CD4-positive, alpha-beta T cell (primary cell): ENCODE measurements at regions not wholly inside any gene's neighbourhood (a gene's known extent, or its start where the extent isn't known, plus 50 kb on each side); places are given as distances from the start of the nearest gene placed in this dataset.

Source experiments
- ATAC-seq: fragments of 200-7000 bp; cut with Tn5 transposase; one replicate; pipeline ENCODE4 v1.10.0; 2022; ENCODE audit warnings: mild to moderate bottlenecking; ENCODE audit not compliant: poor library complexity
- CTCF ChIA-PET: fragments of 350-600 bp; sonication (Branson Sonifier 250); formaldehyde crosslinking; loops from one replicate; lab custom pipeline; 2021; ENCODE audit warnings: antibody characterized with exemption, inconsistent platforms; lab: Charles Lee
- POLR2A ChIA-PET: fragments of 350-600 bp; sonication (Branson Sonifier 250); formaldehyde crosslinking; loops from one replicate; lab custom pipeline; 2021; ENCODE audit warnings: antibody characterized with exemption, inconsistent platforms; lab: Charles Lee
- DNase-seq, 14 experiments: peaks; one replicate each; pipeline ENCODE4 v3.0.0-alpha.2; 2013 to 2020; ENCODE audit warnings: mixed read lengths in 2 of 14
- H3K27ac ChIP-seq, 2 donors: one replicate each; pipeline versions ENCODE4 v1.5.1 to v1.7.0; 2013; ENCODE audit warnings: low read length in 2 of 2, low read depth in 1 of 2, mild to moderate bottlenecking in 1 of 2
- H3K27me3 ChIP-seq, 2 experiments: 1 replicate in 1 of 2; 2 replicates in 1 of 2; pipeline versions ENCODE4 v1.6.1 to v1.7.0; 2013; ENCODE audit warnings: low read length in 2 of 2, control low read depth in 1 of 2, mild to moderate bottlenecking in 1 of 2, moderate library complexity in 1 of 2; ENCODE audit not compliant: insufficient read depth in 2 of 2, control insufficient read depth in 1 of 2
- H3K36me3 ChIP-seq: one replicate; pipeline ENCODE4 v1.6.1; 2013; ENCODE audit warnings: low read length, control low read depth; ENCODE audit not compliant: insufficient read depth
- H3K4me1 ChIP-seq: one replicate; pipeline ENCODE4 v1.6.1; 2013; ENCODE audit warnings: low read length, control low read depth; ENCODE audit not compliant: insufficient read depth
- H3K4me3 ChIP-seq: one replicate; pipeline ENCODE4 v1.5.1; 2013; ENCODE audit warnings: mild to moderate bottlenecking, low read length, moderate library complexity
- H3K9me3 ChIP-seq, 2 experiments: 1 replicate in 1 of 2; 2 replicates in 1 of 2; pipeline versions ENCODE4 v1.6.1 to v1.7.0; 2013; ENCODE audit warnings: low read length in 2 of 2, mild to moderate bottlenecking in 2 of 2, control low read depth in 1 of 2, moderate library complexity in 1 of 2; ENCODE audit not compliant: control insufficient read depth in 1 of 2, insufficient read depth in 1 of 2
- H3K27ac Mint-ChIP-seq: one replicate; pipeline ENCODE4 v1.8.0; 2020; ENCODE audit warnings: mixed read lengths
- H3K27me3 Mint-ChIP-seq: one replicate; pipeline ENCODE4 v1.8.0; 2021; ENCODE audit warnings: mixed read lengths
- H3K36me3 Mint-ChIP-seq: one replicate; pipeline ENCODE4 v1.8.0; 2021; ENCODE audit warnings: low read depth, mixed read lengths
- H3K4me1 Mint-ChIP-seq: one replicate; pipeline ENCODE4 v1.8.0; 2021; ENCODE audit warnings: low read depth, mixed read lengths
- H3K4me3 Mint-ChIP-seq: one replicate; pipeline ENCODE4 v1.8.0; 2020; ENCODE audit warnings: mild to moderate bottlenecking, mixed read lengths
- H3K9me3 Mint-ChIP-seq: one replicate; pipeline ENCODE4 v1.8.0; 2020; ENCODE audit warnings: mixed read lengths
- CTCF ChIP-seq: fragments of 200-600 bp; IDR thresholded peaks from one replicate; pipeline ENCODE4 v1.8.0; 2022; ENCODE audit warnings: antibody characterized with exemption, mild to moderate bottlenecking
- intact Hi-C, 2 experiments: fragments of 100-400 bp; cut with DNase I in 1 of 2; cut with micrococcal nuclease in 1 of 2; formaldehyde crosslinking; loops; one replicate each; pipeline versions ENCODE4 v1.15.1 to v1.9.0; 2023 to 2025; cut with DNase I, micrococcal nuclease

- H3K36me3 ChIP-seq: peaks cover 75% of the 10 kb centered on the region
Observed at GRCh38 chr15:25093455-25094029, 138.8 kb downstream of the SNRPN start.

GRCh38 chr15:25094066-25094465 is 139.3 kb downstream of the SNRPN start:
- Mint-ChIP-seq H3K36me3 (peaks cover 99% of the 10 kb centered on the region), H3K27ac (no peak overlapping the region), H3K9me3 (peaks cover 26% of the 10 kb centered on the region), H3K27me3 (no peaks in the 10 kb centered on the region), H3K4me1 (no peaks in the 10 kb centered on the region), H3K4me3 (no peak overlapping the region)
- Histone ChIP-seq H3K4me1 (no peaks in the 10 kb centered on the region), H3K9me3 (peaks cover 45 to 92% of the 10 kb centered on the region in 2 experiments), H3K4me3 (no peak overlapping the region), H3K36me3 (peaks cover 78% of the 10 kb centered on the region), H3K27me3 (no peaks in the 10 kb centered on the region), H3K27ac (no peak overlapping the region)
- ChIA-PET CTCF (no interaction called here), POLR2A (no interaction called here)
- TF ChIP-seq CTCF: no peak
- DNase-seq: no peak
- intact Hi-C loops: no loop called here
- no peak for ATAC-seq

More at GRCh38 chr15:25093455-25094029, 138.8 kb downstream of the SNRPN start:
- ChIA-PET CTCF (no interaction called here), POLR2A (no interaction called here)
- no peak for DNase-seq
- Histone ChIP-seq H3K4me3 (no peak overlapping the region), H3K9me3 (peaks cover 46 to 90% of the 10 kb centered on the region in 2 experiments), H3K4me1 (no peaks in the 10 kb centered on the region), H3K27me3 (no peaks in the 10 kb centered on the region), H3K27ac (no peak overlapping the region)
- Mint-ChIP-seq H3K27me3 (no peaks in the 10 kb centered on the region), H3K27ac (no peak overlapping the region), H3K9me3 (peaks cover 24% of the 10 kb centered on the region), H3K4me1 (no peaks in the 10 kb centered on the region), H3K36me3 (peaks cover 99% of the 10 kb centered on the region), H3K4me3 (no peak overlapping the region)
- no peak for ATAC-seq
- no peak for TF ChIP-seq CTCF
- intact Hi-C loops: no loop called here

GRCh38 chr15:25094519-25094918 is 139.7 kb downstream of the SNRPN start:
- Mint-ChIP-seq H3K4me3 (no peak overlapping the region), H3K4me1 (no peaks in the 10 kb centered on the region), H3K9me3 (peaks cover 26% of the 10 kb centered on the region), H3K27ac (no peak overlapping the region), H3K36me3 (peaks cover 99% of the 10 kb centered on the region), H3K27me3 (no peaks in the 10 kb centered on the region)
- no peak for DNase-seq
- H3K27me3 ChIP-seq: no peaks in the 10 kb centered on the region
- H3K4me1 ChIP-seq: no peaks in the 10 kb centered on the region
- intact Hi-C loops: no loop called here
- no peak overlapping the region for H3K4me3 ChIP-seq
- TF ChIP-seq CTCF: no peak
- ATAC-seq: no peak
- peaks cover 42 to 92% of the 10 kb centered on the region in 2 experiments for H3K9me3 ChIP-seq
- H3K27ac ChIP-seq: no peak overlapping the region
- CTCF ChIA-PET: no interaction called here
- peaks cover 78% of the 10 kb centered on the region for H3K36me3 ChIP-seq
- POLR2A ChIA-PET: no interaction called here
